ENCODE measurements at regions not wholly inside any gene's neighbourhood (a gene's known extent, or its start where the extent isn't known, plus 50 kb on each side); places are given as distances from the start of the nearest gene placed in this dataset.

- Mint-ChIP-seq H3K9me3 (no peaks in the 10 kb centered on the region), H3K27ac (no peak overlapping the region), H3K4me3 (no peak overlapping the region), H3K27me3 (peaks cover 11% of the 10 kb centered on the region), H3K4me1 (no peaks in the 10 kb centered on the region), H3K36me3 (ENCODE audit: low read depth) (no peaks in the 10 kb centered on the region)
- no peak for TF ChIP-seq CTCF (IDR thresholded peaks at IDR 0.05)
- ChIA-PET POLR2A (no interaction called here), CTCF (no interaction called here)
- intact Hi-C loops (cut with micrococcal nuclease): no loop called here
- ATAC-seq (ENCODE audit: low read depth): no peak
- DNase-seq: no peak
Measured at GRCh38 chr15:61746589-61746988, 313.7 kb downstream of the VPS13C start.

GRCh38 chr15:61743345-61743909, 316.8 kb downstream of the VPS13C start:
- intact Hi-C loops (cut with micrococcal nuclease): no loop called here
- TF ChIP-seq CTCF (IDR thresholded peaks at IDR 0.05): no peak
- no peak overlapping the region for H3K4me3 Mint-ChIP-seq
- ATAC-seq (ENCODE audit: low read depth) (no peak), DNase-seq (no peak)
- H3K36me3 Mint-ChIP-seq (ENCODE audit: low read depth): no peaks in the 10 kb centered on the region
- POLR2A ChIA-PET: no interaction called here
- no peaks in the 10 kb centered on the region for H3K4me1 Mint-ChIP-seq
- H3K27ac Mint-ChIP-seq: no peak overlapping the region
- CTCF ChIA-PET: no interaction called here
- no peaks in the 10 kb centered on the region for H3K9me3 Mint-ChIP-seq
- H3K27me3 Mint-ChIP-seq: peaks cover 11% of the 10 kb centered on the region

- no peak for TF ChIP-seq CTCF (IDR thresholded peaks at IDR 0.05)
- ChIA-PET CTCF (no interaction called here), POLR2A (no interaction called here)
- peaks cover 11% of the 10 kb centered on the region for H3K27me3 Mint-ChIP-seq
- H3K4me1 Mint-ChIP-seq: no peaks in the 10 kb centered on the region
- H3K36me3 Mint-ChIP-seq (ENCODE audit: low read depth): no peaks in the 10 kb centered on the region
- no peak overlapping the region for H3K27ac Mint-ChIP-seq
- intact Hi-C loops (cut with micrococcal nuclease): no loop called here
- DNase-seq: no peak
- H3K9me3 Mint-ChIP-seq: no peaks in the 10 kb centered on the region
- no peak for ATAC-seq (ENCODE audit: low read depth)
- no peak overlapping the region for H3K4me3 Mint-ChIP-seq
Measured at GRCh38 chr15:61742591-61742990, 317.7 kb downstream of the VPS13C start.

GRCh38 chr15:61736790-61737189, 323.5 kb downstream of the VPS13C start:
- Mint-ChIP-seq H3K27ac (no peak overlapping the region), H3K36me3 (ENCODE audit: low read depth) (no peaks in the 10 kb centered on the region), H3K4me3 (no peak overlapping the region), H3K9me3 (no peaks in the 10 kb centered on the region), H3K27me3 (no peaks in the 10 kb centered on the region), H3K4me1 (peaks cover 13% of the 10 kb centered on the region)
- no peak for TF ChIP-seq CTCF (IDR thresholded peaks at IDR 0.05)
- intact Hi-C loops (cut with micrococcal nuclease): no loop called here
- ChIA-PET POLR2A (no interaction called here), CTCF (no interaction called here)
- ATAC-seq (ENCODE audit: low read depth) (no peak), DNase-seq (no peak)

- no peak for ATAC-seq (ENCODE audit: low read depth)
- no peaks in the 10 kb centered on the region for H3K9me3 Mint-ChIP-seq
- ChIA-PET CTCF (no interaction called here), POLR2A (no interaction called here)
- TF ChIP-seq CTCF (IDR thresholded peaks at IDR 0.05): no peak
- no peaks in the 10 kb centered on the region for H3K27me3 Mint-ChIP-seq
- intact Hi-C loops (cut with micrococcal nuclease): no loop called here
- DNase-seq: no peak
- no peaks in the 10 kb centered on the region for H3K36me3 Mint-ChIP-seq (ENCODE audit: low read depth)
- H3K27ac Mint-ChIP-seq: no peak overlapping the region
- H3K4me3 Mint-ChIP-seq: no peak overlapping the region
- H3K4me1 Mint-ChIP-seq: peaks cover under 1% of the 10 kb centered on the region
Measured at GRCh38 chr15:61731099-61731498, 329.1 kb downstream of the VPS13C start.

All from activated B cell treated with CpG ODN at 0.5 μM for 24 hours (primary cell).